CD1c-positive myeloid dendritic cell (primary cell): ENCODE measurements at regions not wholly inside any gene's neighbourhood (a gene's known extent, or its start where the extent isn't known, plus 50 kb on each side); places are given as distances from the start of the nearest gene placed in this dataset.
"Not testable (repeated sequence)": the region's sequence is repeated elsewhere in the genome, so short reads cannot be mapped to it uniquely, and the experiment has no call there.

ENCODE experiments used
- DNase-seq: peaks from one replicate; pipeline ENCODE4 v3.0.0-alpha.2; 2016; ENCODE audit errors: extremely low spot score

DNA sequence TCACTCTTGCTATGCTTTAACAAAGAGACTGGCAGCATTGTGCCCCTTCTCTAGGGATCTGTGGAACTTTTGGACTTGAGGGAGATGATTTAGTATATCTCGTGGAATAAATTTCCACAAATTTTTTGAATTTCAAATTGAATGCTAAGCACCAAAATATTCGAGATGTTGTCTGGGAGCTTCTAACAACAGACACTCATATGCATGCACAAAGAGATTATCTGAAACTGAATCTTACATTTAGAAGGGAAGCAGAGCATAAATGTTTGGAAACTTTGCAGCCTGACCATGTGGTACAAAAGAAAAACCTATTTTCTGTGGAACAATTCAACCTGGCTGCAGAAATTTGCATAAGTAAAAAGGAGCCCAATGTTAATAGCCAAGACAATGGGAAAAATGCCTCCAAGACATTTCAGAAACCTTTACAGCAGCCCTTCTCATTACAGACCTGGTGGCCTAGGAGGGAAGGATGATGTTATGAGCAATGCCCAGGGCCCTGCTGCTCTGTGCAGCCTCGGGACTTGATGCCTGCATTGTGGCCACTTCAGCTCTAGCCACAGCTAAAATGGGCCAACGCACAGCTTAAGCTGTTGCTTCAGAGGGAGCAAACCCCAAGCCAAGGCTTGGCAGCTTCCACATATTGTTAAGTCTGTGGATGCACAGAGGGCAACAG is 285.8 kb upstream of the FAM174A start:
- no peak for DNase-seq

DNA sequence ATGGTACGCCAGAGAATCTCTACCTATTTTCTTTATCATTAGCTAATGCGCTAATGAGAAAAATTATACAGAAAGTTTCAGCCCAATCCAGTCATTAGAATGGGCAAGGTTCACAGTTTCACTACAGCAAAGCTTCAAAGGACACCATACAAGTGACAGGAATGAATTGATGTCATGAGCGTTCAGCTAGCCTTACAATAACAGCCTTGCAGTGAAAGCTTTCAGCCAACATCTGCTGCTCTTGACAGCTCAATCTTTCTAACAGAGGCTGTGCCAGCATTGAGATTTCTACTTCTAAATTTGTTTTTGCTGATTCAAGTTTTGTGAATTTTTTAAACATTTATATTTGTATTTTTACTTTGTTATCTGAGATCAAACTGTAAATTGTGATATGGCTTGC is 302.4 kb upstream of the FAM174A start:
- DNase-seq, result no peak

DNA sequence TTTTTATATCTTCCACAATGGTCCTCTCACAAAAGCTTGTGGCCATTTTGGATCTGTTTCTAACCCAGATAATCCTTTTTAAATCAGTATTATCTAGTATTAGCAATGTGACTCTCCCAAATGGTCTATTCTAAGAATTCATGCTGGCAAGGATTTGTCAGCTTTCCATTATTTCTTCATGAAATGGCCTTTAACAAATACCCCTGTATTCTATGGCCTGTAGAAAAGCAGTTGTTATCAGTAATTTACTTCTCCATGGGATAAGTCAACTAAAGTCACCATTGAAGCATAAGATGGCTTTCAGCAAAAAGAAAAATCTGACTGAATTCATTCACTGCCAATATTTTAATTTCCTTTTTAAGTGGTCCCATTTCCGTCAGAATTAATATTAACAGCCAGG is 346.4 kb upstream of the FAM174A start:
- no peak for DNase-seq

DNA sequence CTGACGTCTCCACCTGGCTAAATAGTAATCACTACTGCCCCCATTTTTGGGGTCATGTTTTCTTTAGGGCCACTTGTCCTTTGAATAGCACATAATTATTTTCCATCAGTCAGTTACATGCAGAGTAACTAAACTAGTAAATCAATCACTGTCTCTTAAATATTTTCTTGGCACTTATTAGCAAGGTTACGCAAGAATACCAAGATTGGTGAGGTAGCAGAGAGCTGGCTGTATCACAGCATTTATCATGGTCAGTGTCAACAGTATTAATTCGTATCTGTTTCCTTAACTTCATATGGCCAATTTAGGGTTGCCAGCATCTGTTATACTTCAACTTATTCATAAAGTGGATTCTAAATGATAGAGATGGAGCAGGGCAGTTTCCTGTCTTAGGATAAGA is 346.8 kb upstream of the FAM174A start:
- DNase-seq, result no peak

DNA sequence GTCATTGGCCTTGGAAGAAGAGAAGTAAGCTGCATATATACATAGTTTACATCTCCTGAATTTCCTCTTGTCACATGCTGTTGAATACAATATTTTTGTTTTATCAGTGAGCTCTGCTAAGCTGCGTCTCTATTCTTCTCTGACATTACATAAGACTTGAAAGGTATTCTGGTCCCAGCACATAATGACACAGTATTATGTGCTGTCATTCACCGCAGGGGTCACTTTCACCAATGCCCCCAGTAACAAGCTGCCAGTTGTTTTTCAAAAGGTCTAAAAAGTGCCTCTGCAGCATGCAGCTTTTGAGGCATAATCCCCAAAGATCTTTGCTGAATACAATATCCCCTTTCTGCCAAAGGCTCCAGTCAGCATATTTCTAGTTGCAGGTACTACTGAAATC is 349.0 kb upstream of the FAM174A start:
- DNase-seq, result no peak

DNA sequence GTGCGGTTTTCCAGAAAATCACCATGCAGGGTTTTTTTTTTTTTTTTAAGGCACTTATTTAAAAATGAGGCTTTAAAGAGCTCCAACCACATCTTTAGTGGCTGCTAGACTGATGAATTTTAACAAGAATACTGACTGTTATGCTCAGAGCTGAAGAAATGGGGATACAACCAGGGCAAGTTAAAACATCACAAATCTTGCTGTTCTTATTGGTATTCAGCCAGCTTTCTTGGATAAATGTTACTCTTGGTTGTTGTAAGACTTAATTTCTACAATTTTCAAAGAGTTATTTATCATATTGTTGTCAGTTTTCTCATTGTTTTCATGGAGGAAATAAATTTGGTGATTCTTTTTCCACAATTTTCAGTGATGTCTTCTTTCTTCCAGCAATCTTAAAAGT is 352.8 kb upstream of the FAM174A start:
- DNase-seq, result no peak

DNA sequence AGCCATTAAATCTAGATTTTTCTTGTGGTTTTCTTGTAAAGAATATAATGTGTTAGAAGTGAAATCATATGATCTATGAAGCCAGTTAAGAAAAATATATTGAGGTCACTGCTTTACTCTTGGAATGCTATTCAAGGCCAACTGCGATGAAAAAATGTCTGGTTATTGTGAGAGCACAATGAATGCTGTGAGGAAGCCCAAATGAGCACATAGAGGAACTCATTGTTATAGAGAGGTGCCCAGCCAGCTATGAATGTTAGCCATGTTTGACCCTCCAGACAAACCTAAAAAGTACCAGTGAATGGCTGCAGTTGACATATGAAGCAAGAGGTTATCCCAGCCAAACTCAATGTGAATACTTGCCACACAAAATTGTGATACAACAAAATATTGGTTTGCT is 359.8 kb upstream of the FAM174A start:
- no peak for DNase-seq

DNA sequence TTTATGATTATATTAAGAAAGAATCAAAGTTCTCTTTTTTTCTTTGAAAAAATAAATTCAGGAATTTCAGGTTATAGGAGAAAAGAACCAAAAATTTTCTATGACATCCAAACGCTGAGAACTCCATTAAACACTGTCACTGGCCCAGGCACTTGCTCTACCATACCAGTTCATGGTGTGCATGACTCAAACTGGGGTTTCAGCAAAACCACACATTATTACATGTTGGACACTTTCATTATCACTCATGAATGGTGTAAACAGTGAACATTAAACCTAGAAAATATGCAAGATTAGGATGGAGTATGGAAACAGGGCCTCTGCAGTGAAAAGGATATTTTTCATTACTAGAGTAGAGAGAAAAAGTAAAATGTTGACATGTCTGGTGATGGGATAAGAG is 369.9 kb upstream of the FAM174A start:
- no peak for DNase-seq

DNA sequence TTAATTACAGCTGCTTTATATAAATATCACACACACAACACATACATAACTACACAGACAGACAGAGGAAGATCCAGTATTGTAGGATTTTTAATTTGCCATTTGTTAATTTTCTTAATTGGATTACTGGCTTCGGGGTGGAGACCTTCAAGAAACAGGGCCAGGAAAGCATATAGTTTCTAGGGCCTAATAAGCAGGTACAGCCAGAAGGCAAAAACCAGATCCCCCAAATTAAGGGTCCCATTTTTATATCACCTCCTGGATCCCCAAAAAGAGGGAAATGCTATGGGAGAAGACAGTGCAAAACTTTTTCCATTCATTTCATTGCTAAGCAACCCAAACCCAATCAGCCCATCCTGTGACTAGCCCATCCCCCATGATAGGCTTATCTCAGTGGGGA is 373.3 kb upstream of the FAM174A start:
- DNase-seq, result no peak

DNA sequence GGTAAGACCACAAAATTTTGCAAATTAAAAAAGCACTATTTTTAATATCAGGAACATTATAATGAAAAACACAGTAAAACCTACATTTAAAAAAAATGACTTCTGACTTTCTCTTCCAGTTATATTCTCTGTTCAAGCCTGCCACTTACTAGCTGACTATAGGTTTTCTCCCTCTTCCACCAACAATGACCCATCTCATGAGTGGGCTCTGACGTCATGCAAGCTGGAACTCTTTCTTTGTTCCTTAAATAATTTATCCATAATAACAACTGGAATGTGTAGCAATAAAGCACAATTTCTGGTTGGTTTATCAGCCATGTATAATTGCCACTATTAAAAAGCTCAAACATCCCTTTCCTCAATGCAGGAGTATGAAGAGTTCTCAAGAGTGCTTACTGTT is 378.1 kb upstream of the FAM174A start:
- DNase-seq, result no peak

DNA sequence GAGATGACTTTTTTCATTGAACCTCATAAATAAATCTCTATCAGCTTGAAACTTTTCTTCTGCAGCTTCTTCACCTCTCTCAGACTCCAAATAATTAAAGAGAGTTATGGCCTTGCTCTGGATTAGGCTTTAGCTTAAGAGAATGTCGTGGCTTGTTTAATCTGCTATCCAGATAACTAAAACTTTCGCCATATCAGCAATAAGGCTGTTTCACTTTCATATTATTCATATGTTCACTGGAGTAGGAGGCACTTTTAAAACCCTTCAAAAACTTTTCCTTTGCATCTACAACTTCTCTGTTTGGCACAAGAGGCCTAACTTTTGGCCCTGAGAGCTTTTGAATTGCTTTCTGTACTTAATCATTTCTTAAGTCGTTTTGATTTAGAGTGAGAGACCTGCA is 386.9 kb upstream of the FAM174A start:
- no peak for DNase-seq

DNA sequence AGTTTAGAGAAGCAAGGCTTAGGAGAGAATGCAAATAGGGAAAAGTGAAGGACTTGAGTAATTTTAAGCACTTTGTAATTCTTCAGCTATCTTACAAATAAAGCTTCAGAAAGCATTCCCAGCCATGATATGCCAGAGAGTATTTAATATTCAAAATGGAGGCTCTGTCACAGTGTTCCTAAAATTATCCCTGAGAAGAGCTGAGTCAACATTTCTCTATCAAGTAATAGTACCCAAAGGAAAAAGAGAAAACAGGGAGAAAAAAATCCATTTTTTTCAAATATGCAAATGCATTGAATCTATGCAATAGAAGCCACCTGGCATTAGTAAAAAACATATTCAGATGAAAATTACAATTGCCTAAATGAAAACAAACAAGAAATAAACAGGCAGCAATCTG is 392.6 kb upstream of the FAM174A start:
- DNase-seq, result no peak

DNA sequence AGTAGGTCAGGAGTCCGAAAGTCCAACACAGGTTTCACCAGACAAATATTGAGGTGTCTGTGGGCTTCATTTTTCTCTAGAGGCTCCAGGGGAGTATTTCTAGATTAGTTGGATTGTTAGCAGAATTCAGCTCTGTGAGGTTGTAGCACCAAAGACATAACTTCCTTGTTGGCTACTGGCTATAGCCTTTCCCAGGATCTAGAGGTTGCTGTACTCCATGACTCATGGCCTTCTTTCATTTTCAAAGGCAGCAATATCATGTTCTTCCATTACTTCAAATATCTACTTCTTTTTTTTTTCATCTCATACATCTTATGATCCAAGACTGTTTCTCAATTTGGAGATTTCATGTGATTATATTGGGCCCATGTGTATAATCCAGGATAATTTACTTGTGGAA is 404.0 kb upstream of the FAM174A start:
- no peak for DNase-seq

DNA sequence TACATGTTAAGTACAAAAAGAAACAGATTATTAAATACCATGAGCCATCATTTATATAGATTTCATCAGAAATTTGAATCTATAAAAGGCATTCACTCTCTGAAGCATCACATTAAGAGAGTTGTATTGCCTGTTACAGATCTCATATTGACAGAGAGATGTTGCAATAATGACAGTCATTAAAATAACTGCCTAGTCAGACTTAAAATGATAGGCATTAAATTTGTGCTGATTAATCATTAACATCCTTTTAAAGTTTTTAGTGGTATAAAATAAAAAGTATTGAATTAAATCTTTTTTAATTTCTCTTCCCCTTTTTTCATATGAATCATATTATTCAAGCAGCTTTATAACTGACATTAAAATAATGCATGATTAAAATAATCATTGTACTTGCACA is 404.9 kb upstream of the FAM174A start:
- no peak for DNase-seq

DNA sequence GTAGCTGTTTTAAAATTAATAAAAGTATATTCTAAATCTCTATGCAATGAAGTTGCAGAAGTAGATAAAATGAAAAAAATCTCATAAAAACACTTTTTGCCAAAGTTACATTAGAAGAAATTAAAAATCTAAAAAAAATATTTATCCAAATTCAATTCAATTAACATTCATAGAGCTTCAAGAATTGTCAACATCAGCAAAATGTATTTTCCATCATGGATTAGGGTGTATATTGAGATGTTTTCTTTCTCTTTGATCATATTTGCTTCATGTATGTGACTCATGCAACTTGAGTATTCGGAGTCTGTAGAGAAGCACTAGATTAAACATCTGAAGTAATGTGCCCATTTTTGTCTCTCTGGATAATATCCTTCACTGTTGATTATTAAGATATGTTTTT is 415.3 kb upstream of the FAM174A start:
- DNase-seq, result no peak

DNA sequence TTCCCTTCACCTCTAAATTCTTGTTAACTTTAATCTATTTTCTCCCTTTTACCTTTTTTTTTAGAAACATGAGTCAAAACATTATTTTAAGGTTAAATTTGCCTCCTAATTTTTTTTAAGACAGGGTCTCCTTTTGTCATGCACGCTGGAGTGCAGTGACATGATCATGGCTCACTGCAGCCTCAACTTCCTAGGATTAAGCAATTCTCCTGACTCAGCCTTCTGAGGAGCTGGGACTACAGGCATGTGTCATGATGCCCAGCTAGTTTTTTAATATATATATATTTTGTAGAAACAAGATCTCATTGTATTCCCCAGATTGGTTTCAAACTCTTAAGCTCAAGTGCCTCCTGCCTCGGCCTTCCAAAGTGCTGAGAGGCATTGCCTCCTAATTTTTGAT is 424.7 kb upstream of the FAM174A start:
- DNase-seq, result no peak

DNA sequence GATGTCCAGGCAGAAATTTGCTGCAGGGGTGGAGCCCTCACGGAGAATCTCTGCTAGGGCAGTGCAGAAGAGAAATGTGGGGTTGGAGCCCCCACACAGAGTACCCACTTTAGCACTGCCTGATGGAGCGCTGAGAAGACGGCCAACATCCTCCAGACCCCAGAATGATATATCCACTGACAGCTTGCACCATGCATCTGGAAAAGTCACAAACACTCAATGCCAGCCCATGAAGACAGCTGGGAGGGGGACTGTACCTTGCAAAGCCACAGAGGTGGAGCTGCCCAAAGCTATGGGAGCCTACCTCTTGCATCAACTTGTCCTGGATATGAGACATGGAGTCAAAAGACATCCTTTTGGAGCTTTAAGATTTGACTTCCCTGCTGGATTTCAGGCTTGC is 426.3 kb upstream of the FAM174A start:
- DNase-seq, result no peak

DNA sequence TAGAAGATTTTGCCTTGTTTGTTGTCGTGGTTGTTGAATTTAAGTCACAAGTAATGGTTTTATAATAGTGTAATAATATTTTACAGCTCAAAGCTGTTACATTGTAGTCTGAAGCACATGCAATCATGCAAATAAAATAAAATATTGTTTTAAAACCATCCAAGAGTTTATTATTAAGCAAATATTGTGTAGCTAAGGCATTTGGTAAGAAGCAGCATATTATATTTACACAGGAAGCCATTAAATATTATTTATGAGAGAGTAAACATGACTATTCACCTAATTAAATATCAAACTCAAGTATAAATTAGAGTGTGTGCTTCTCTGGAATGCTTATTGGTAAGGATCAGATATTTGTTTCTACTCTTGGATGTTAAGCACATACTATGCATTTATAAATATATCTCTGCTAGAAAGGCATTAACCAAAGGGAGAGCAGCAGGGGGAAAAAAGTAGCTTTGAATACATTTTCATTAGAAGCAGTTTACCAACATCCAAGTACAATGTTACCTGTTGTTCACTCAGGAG is 431.5 kb upstream of the FAM174A start:
- not testable (repeated sequence) for DNase-seq

DNA sequence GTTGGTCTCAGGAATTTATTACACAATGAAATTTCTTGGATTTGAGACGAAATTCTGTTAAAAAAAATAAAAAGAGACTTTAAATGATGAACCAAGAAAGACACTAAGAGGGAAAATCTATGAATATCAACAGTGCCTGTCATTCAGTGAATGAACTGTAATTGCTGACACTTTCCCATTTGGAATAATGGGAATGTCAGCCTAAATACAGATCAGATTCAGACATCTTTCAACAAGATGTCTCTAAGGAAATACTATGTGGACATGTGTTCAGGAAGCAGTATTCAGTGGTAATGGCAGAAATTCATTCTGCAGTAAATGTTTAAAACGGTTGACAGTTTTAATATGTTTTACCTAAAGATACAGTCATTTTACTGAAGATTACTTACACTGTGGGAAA is 433.7 kb upstream of the FAM174A start:
- DNase-seq, result not testable (repeated sequence)

DNA sequence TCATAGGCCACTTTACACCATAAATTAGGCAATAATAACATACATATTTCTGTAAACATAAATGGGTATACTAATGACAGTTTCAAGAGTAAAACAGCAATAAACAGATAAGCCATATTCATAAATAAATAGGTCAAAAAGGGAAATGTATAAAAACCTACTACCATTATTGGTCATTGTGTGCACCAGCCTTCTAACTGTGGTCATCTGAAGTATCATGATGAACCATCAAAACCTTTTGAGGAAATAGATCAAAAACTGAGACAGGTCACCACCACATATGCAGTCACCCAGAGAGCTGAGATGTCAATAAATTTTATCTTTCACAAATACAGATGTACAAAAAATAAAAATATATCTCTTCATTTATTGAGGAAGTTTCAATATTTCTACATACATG is 438.8 kb upstream of the FAM174A start:
- DNase-seq, result not testable (repeated sequence)

DNA sequence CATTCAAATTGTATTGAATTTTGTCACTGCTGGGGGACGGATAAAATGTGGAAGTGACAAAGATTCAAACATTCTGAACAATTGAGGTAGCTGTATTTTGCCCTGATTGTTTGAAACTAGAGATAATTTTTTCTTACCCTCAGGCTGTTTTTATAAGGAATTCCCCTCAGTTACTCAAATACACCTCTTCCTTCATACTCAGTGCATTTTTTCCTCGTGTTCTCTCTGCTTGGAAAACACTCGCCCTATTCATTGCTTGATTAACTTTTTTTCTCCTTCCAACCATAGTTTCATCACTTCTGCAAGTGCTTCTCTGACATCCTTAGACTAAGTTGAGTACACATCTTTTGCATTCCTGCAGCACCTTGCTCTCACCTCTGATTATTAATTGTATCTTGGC is 454.5 kb upstream of the FAM174A start:
- DNase-seq, result not testable (repeated sequence)

DNA sequence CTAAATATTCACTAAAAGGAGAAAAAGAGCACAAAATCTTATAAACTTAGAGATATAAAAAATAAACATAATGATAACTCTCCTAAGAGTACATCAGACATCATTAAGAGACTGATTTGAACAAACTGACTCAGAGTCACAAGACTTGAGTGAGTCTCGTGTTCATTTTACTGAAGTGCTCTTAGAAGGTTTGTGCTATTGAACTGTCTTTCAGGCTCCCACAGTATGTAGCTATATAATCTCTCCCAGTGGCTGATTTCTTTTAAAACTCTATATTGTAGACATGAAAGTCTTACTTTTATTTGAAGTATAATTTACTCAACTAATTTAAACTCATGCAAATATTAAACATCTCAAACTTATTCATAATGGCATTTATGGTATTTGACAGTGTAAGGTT is 456.0 kb upstream of the FAM174A start:
- DNase-seq, result not testable (repeated sequence)

DNA sequence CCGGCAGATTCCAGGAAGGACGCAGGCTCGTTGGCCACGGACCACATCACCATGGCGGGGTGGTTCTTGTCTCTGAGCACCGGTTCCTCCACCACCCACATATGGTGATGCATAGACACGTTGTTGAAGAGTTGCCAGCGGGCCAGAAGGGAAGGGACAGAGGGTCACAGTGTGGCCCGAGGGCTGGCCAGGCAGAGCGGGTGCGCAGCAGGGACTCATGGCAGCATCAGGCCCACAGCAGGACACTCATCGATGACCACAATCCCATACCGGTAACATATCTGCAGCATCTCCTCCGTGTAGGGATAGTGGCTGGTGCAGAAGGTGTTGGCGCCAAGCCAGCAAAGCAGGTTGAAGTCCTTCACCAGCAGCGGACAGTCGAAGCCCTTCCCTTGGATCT is 469.2 kb upstream of the FAM174A start:
- not testable (repeated sequence) for DNase-seq

DNA sequence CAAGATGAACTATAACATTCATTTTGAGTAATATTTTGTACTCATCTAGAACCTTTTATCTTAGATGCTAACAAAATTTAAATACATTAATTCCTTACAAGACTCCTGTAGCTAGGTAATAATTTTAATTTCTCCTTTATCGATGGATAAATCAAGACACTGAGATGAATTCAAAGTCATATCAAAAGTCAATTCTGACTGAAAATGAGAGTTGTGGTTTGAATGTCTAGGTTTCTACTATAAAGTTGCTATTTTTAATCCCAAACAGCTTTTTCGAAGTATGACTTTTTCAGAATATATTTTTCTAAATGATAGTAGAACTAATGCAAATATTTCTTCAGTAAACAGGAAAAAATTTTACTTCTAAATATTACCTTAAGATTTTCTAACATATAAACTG is 491.7 kb upstream of the FAM174A start:
- no peak for DNase-seq
